Fibroblast of upper back skin (primary cell): ENCODE measurements at regions not wholly inside any gene's neighbourhood (a gene's known extent, or its start where the extent isn't known, plus 50 kb on each side); places are given as distances from the start of the nearest gene placed in this dataset.
"Not testable (repeated sequence)": the region's sequence is repeated elsewhere in the genome, so short reads cannot be mapped to it uniquely, and the experiment has no call there.

ENCODE experiments used
- DNase-seq: peaks from one replicate; pipeline ENCODE4 v3.0.0-alpha.2; 2013

GRCh38 chr6:141445928-141446628, 686.6 kb upstream of the GJE1 start:
- no peak for DNase-seq

GRCh38 chr6:141443668-141444289, 688.9 kb upstream of the GJE1 start:
- DNase-seq = peak; percentile 16

- DNase-seq = no peak
These were observed 689.7 kb upstream of the GJE1 start for GRCh38 chr6:141443032-141443431.

GRCh38 chr6:141439513-141439912, 693.2 kb upstream of the GJE1 start:
- no peak for DNase-seq

- DNase-seq = no peak
These were observed 695.0 kb upstream of the GJE1 start for GRCh38 chr6:141437685-141438084.

- no peak for DNase-seq
These were observed 695.7 kb upstream of the GJE1 start for GRCh38 chr6:141437011-141437410.

- peak; percentile 75 for DNase-seq
These were observed 706.2 kb upstream of the GJE1 start for GRCh38 chr6:141426400-141426980.

- peak; percentile 80 for DNase-seq
These were observed 711.3 kb upstream of the GJE1 start for GRCh38 chr6:141421378-141421777.

- DNase-seq = no peak
These were observed 714.6 kb upstream of the GJE1 start for GRCh38 chr6:141418076-141418475.

GRCh38 chr6:141415896-141416295, 716.8 kb upstream of the GJE1 start:
- no peak for DNase-seq

GRCh38 chr6:141413196-141413595, 719.5 kb upstream of the GJE1 start:
- no peak for DNase-seq

- no peak for DNase-seq
These were observed 726.0 kb upstream of the GJE1 start for GRCh38 chr6:141406761-141407160.

- no peak for DNase-seq
These were observed 728.9 kb upstream of the GJE1 start for GRCh38 chr6:141403827-141404226.

- DNase-seq = no peak
These were observed 729.6 kb upstream of the GJE1 start for GRCh38 chr6:141403103-141403502.

- DNase-seq = no peak
These were observed 730.2 kb upstream of the GJE1 start for GRCh38 chr6:141402489-141402888.

- no peak for DNase-seq
These were observed 730.9 kb upstream of the GJE1 start for GRCh38 chr6:141401851-141402250.

- DNase-seq = peak; percentile 47
These were observed 731.6 kb upstream of the GJE1 start for GRCh38 chr6:141401168-141401567.

- peak; percentile 53 for DNase-seq
These were observed 733.8 kb upstream of the GJE1 start for GRCh38 chr6:141398949-141399348.

GRCh38 chr6:141395443-141396008, 737.2 kb upstream of the GJE1 start:
- DNase-seq = no peak

- no peak for DNase-seq
These were observed 738.1 kb upstream of the GJE1 start for GRCh38 chr6:141394565-141395051.

- no peak for DNase-seq
These were observed 738.6 kb upstream of the GJE1 start for GRCh38 chr6:141394125-141394536.

- no peak for DNase-seq
These were observed 739.2 kb upstream of the GJE1 start for GRCh38 chr6:141393405-141394124.

GRCh38 chr6:141391135-141391534, 741.6 kb upstream of the GJE1 start:
- not testable (repeated sequence) for DNase-seq
